ENCODE measurements at regions not wholly inside any gene's neighbourhood (a gene's known extent, or its start where the extent isn't known, plus 50 kb on each side); places are given as distances from the start of the nearest gene placed in this dataset.

- Histone ChIP-seq H3K27ac (ENCODE audit: low read depth) (no peak overlapping the region), H3K4me1 (ENCODE audit: insufficient read depth) (no peaks in the 10 kb centered on the region), H3K4me3 (ENCODE audit: low read depth, low read length) (no peak overlapping the region), H3K36me3 (ENCODE audit: insufficient read depth) (no peaks in the 10 kb centered on the region)
- no peak for DNase-seq (ENCODE audit: extremely low spot score)
- WGBS: 94% methylated on average over 5 of the region's 5 CpGs
Observed at GRCh38 chr18:39531659-39532058, 1966.1 kb upstream of the CELF4 start.

GRCh38 chr18:39529358-39529757 is 1963.8 kb upstream of the CELF4 start:
- no peak for DNase-seq (ENCODE audit: extremely low spot score)
- Histone ChIP-seq H3K4me1 (ENCODE audit: insufficient read depth) (no peaks in the 10 kb centered on the region), H3K27ac (ENCODE audit: low read depth) (no peak overlapping the region), H3K36me3 (ENCODE audit: insufficient read depth) (no peaks in the 10 kb centered on the region), H3K4me3 (ENCODE audit: low read depth, low read length) (no peak overlapping the region)
- 97% methylated on average over 12 of the region's 12 CpGs for WGBS

- Histone ChIP-seq H3K27ac (ENCODE audit: low read depth) (no peak overlapping the region), H3K36me3 (ENCODE audit: insufficient read depth) (no peaks in the 10 kb centered on the region), H3K4me1 (ENCODE audit: insufficient read depth) (no peaks in the 10 kb centered on the region), H3K4me3 (ENCODE audit: low read depth, low read length) (no peak overlapping the region)
- DNase-seq (ENCODE audit: extremely low spot score): no peak
- WGBS: 53% methylated on average over 1 of the region's 1 CpG
Observed at GRCh38 chr18:39527465-39527864, 1961.9 kb upstream of the CELF4 start.

- no peak overlapping the region for H3K27ac ChIP-seq (ENCODE audit: low read depth)
- no peaks in the 10 kb centered on the region for H3K36me3 ChIP-seq (ENCODE audit: insufficient read depth)
- no peaks in the 10 kb centered on the region for H3K4me1 ChIP-seq (ENCODE audit: insufficient read depth)
- no peak for DNase-seq (ENCODE audit: extremely low spot score)
- no peak overlapping the region for H3K4me3 ChIP-seq (ENCODE audit: low read depth, low read length)
Observed at GRCh38 chr18:39524370-39524769, 1958.8 kb upstream of the CELF4 start.

- DNase-seq (ENCODE audit: extremely low spot score): no peak
- Histone ChIP-seq H3K27ac (ENCODE audit: low read depth) (no peak overlapping the region), H3K4me3 (ENCODE audit: low read depth, low read length) (no peak overlapping the region), H3K4me1 (ENCODE audit: insufficient read depth) (no peaks in the 10 kb centered on the region), H3K36me3 (ENCODE audit: insufficient read depth) (no peaks in the 10 kb centered on the region)
- WGBS: 89% methylated on average over 1 of the region's 1 CpG
Observed at GRCh38 chr18:39523281-39523680, 1957.7 kb upstream of the CELF4 start.

GRCh38 chr18:39521164-39521563 is 1955.6 kb upstream of the CELF4 start:
- no peak overlapping the region for H3K4me3 ChIP-seq (ENCODE audit: low read depth, low read length)
- H3K36me3 ChIP-seq (ENCODE audit: insufficient read depth): no peaks in the 10 kb centered on the region
- H3K4me1 ChIP-seq (ENCODE audit: insufficient read depth): no peaks in the 10 kb centered on the region
- no peak overlapping the region for H3K27ac ChIP-seq (ENCODE audit: low read depth)
- no peak for DNase-seq (ENCODE audit: extremely low spot score)

GRCh38 chr18:39519741-39520140 is 1954.1 kb upstream of the CELF4 start:
- H3K4me3 ChIP-seq (ENCODE audit: low read depth, low read length): no peak overlapping the region
- no peaks in the 10 kb centered on the region for H3K4me1 ChIP-seq (ENCODE audit: insufficient read depth)
- 89% methylated on average over 2 of the region's 2 CpGs for WGBS
- no peak overlapping the region for H3K27ac ChIP-seq (ENCODE audit: low read depth)
- no peaks in the 10 kb centered on the region for H3K36me3 ChIP-seq (ENCODE audit: insufficient read depth)
- no peak for DNase-seq (ENCODE audit: extremely low spot score)

- 94% methylated on average over 3 of the region's 3 CpGs for WGBS
- no peak for DNase-seq (ENCODE audit: extremely low spot score)
Observed at GRCh38 chr18:39515299-39515698, 1949.7 kb upstream of the CELF4 start.

GRCh38 chr18:39513186-39513585 is 1947.6 kb upstream of the CELF4 start:
- H3K36me3 ChIP-seq (ENCODE audit: insufficient read depth): no peaks in the 10 kb centered on the region
- DNase-seq (ENCODE audit: extremely low spot score): no peak
- WGBS: 62% methylated on average over 3 of the region's 3 CpGs
- H3K4me3 ChIP-seq (ENCODE audit: low read depth, low read length): no peak overlapping the region
- no peaks in the 10 kb centered on the region for H3K4me1 ChIP-seq (ENCODE audit: insufficient read depth)
- no peak overlapping the region for H3K27ac ChIP-seq (ENCODE audit: low read depth)

More at GRCh38 chr18:39515299-39515698, 1949.7 kb upstream of the CELF4 start:
- H3K27ac ChIP-seq (ENCODE audit: low read depth): no peak overlapping the region
- no peaks in the 10 kb centered on the region for H3K36me3 ChIP-seq (ENCODE audit: insufficient read depth)
- no peaks in the 10 kb centered on the region for H3K4me1 ChIP-seq (ENCODE audit: insufficient read depth)
- H3K4me3 ChIP-seq (ENCODE audit: low read depth, low read length): no peak overlapping the region

- H3K4me1 ChIP-seq (ENCODE audit: insufficient read depth): no peaks in the 10 kb centered on the region
- no peaks in the 10 kb centered on the region for H3K36me3 ChIP-seq (ENCODE audit: insufficient read depth)
- no peak overlapping the region for H3K27ac ChIP-seq (ENCODE audit: low read depth)
- no peak for DNase-seq (ENCODE audit: extremely low spot score)
- no peak overlapping the region for H3K4me3 ChIP-seq (ENCODE audit: low read depth, low read length)
- WGBS: 52% methylated on average over 5 of the region's 5 CpGs
Observed at GRCh38 chr18:39506581-39507330, 1941.2 kb upstream of the CELF4 start.

GRCh38 chr18:39500306-39500705 is 1934.7 kb upstream of the CELF4 start:
- WGBS: 60% methylated on average over 3 of the region's 3 CpGs
- H3K4me3 ChIP-seq (ENCODE audit: low read depth, low read length): no peak overlapping the region
- no peak for DNase-seq (ENCODE audit: extremely low spot score)
- no peak overlapping the region for H3K27ac ChIP-seq (ENCODE audit: low read depth)
- no peaks in the 10 kb centered on the region for H3K36me3 ChIP-seq (ENCODE audit: insufficient read depth)
- no peaks in the 10 kb centered on the region for H3K4me1 ChIP-seq (ENCODE audit: insufficient read depth)

GRCh38 chr18:39497821-39498220 is 1932.2 kb upstream of the CELF4 start:
- no peak for DNase-seq (ENCODE audit: extremely low spot score)
- H3K4me3 ChIP-seq (ENCODE audit: low read depth, low read length): no peak overlapping the region
- no peaks in the 10 kb centered on the region for H3K4me1 ChIP-seq (ENCODE audit: insufficient read depth)
- H3K36me3 ChIP-seq (ENCODE audit: insufficient read depth): no peaks in the 10 kb centered on the region
- no peak overlapping the region for H3K27ac ChIP-seq (ENCODE audit: low read depth)

GRCh38 chr18:39496986-39497385 is 1931.4 kb upstream of the CELF4 start:
- no peak overlapping the region for H3K4me3 ChIP-seq (ENCODE audit: low read depth, low read length)
- DNase-seq (ENCODE audit: extremely low spot score): no peak
- 84% methylated on average over 4 of the region's 4 CpGs for WGBS

GRCh38 chr18:39494211-39494896 is 1928.8 kb upstream of the CELF4 start:
- Histone ChIP-seq H3K4me3 (ENCODE audit: low read depth, low read length) (no peak overlapping the region), H3K36me3 (ENCODE audit: insufficient read depth) (no peaks in the 10 kb centered on the region), H3K27ac (ENCODE audit: low read depth) (no peak overlapping the region), H3K4me1 (ENCODE audit: insufficient read depth) (no peaks in the 10 kb centered on the region)
- WGBS: 90% methylated on average over 3 of the region's 3 CpGs
- DNase-seq (ENCODE audit: extremely low spot score): no peak

More at GRCh38 chr18:39496986-39497385, 1931.4 kb upstream of the CELF4 start:
- H3K4me1 ChIP-seq (ENCODE audit: insufficient read depth): no peaks in the 10 kb centered on the region
- H3K27ac ChIP-seq (ENCODE audit: low read depth): no peak overlapping the region
- H3K36me3 ChIP-seq (ENCODE audit: insufficient read depth): no peaks in the 10 kb centered on the region
